ENCODE measurements at regions not wholly inside any gene's neighbourhood (a gene's known extent, or its start where the extent isn't known, plus 50 kb on each side); places are given as distances from the start of the nearest gene placed in this dataset.
"Not testable (repeated sequence)": the region's sequence is repeated elsewhere in the genome, so short reads cannot be mapped to it uniquely, and the experiment has no call there.

- DNase-seq (ENCODE audit: low read depth in 2 of 2, low spot score in 1 of 2) = no peak
Observed at GRCh38 chr12:91769736-91770135, 375.9 kb downstream of the BTG1 start.

- no peak for DNase-seq (ENCODE audit: low read depth in 2 of 2, low spot score in 1 of 2)
Observed at GRCh38 chr12:91767237-91767636, 378.4 kb downstream of the BTG1 start.

- DNase-seq (ENCODE audit: low read depth in 2 of 2, low spot score in 1 of 2) = no peak
Observed at GRCh38 chr12:91766454-91766853, 379.2 kb downstream of the BTG1 start.

- no peak for DNase-seq (ENCODE audit: low read depth in 2 of 2, low spot score in 1 of 2)
Observed at GRCh38 chr12:91763654-91764370, 381.8 kb downstream of the BTG1 start.

- no peak for DNase-seq (ENCODE audit: low read depth in 2 of 2, low spot score in 1 of 2)
Observed at GRCh38 chr12:91753649-91754048, 392.0 kb downstream of the BTG1 start.

GRCh38 chr12:91746976-91747375 lies 398.7 kb downstream of the BTG1 start:
- no peak for DNase-seq (ENCODE audit: low read depth in 2 of 2, low spot score in 1 of 2)

GRCh38 chr12:91744597-91744996 lies 401.0 kb downstream of the BTG1 start:
- no peak for DNase-seq (ENCODE audit: low read depth in 2 of 2, low spot score in 1 of 2)

- no peak for DNase-seq (ENCODE audit: low read depth in 2 of 2, low spot score in 1 of 2)
Observed at GRCh38 chr12:91743704-91744321, 401.8 kb downstream of the BTG1 start.

- no peak for DNase-seq (ENCODE audit: low read depth in 2 of 2, low spot score in 1 of 2)
Observed at GRCh38 chr12:91743280-91743679, 402.4 kb downstream of the BTG1 start.

GRCh38 chr12:91741932-91742331 lies 403.7 kb downstream of the BTG1 start:
- DNase-seq (ENCODE audit: low read depth in 2 of 2, low spot score in 1 of 2) = no peak

- not testable (repeated sequence) for DNase-seq (ENCODE audit: low read depth in 2 of 2, low spot score in 1 of 2)
Observed at GRCh38 chr12:91733846-91734245, 411.8 kb downstream of the BTG1 start.

GRCh38 chr12:91732086-91732485 lies 413.6 kb downstream of the BTG1 start:
- no peak for DNase-seq (ENCODE audit: low read depth in 2 of 2, low spot score in 1 of 2)

- no peak for DNase-seq (ENCODE audit: low read depth in 2 of 2, low spot score in 1 of 2)
Observed at GRCh38 chr12:91729543-91729942, 416.1 kb downstream of the BTG1 start.

- DNase-seq (ENCODE audit: low read depth in 2 of 2, low spot score in 1 of 2) = no peak
Observed at GRCh38 chr12:91723191-91723590, 422.5 kb downstream of the BTG1 start.

GRCh38 chr12:91722072-91722471 lies 423.6 kb downstream of the BTG1 start:
- DNase-seq (ENCODE audit: low read depth in 2 of 2, low spot score in 1 of 2) = no peak

- no peak for DNase-seq (ENCODE audit: low read depth in 2 of 2, low spot score in 1 of 2)
Observed at GRCh38 chr12:91721023-91721422, 424.6 kb downstream of the BTG1 start.

- no peak for DNase-seq (ENCODE audit: low read depth in 2 of 2, low spot score in 1 of 2)
Observed at GRCh38 chr12:91718326-91718725, 427.3 kb downstream of the BTG1 start.

- DNase-seq (ENCODE audit: low read depth in 2 of 2, low spot score in 1 of 2) = no peak
Observed at GRCh38 chr12:91717804-91718203, 427.8 kb downstream of the BTG1 start.

- DNase-seq (ENCODE audit: low read depth in 2 of 2, low spot score in 1 of 2) = not testable (repeated sequence)
Observed at GRCh38 chr12:91711925-91712324, 433.7 kb downstream of the BTG1 start.

GRCh38 chr12:91706466-91706865 lies 439.2 kb downstream of the BTG1 start:
- DNase-seq (ENCODE audit: low read depth in 2 of 2, low spot score in 1 of 2) = no peak

GRCh38 chr12:91704446-91704845 lies 441.2 kb downstream of the BTG1 start:
- DNase-seq (ENCODE audit: low read depth in 2 of 2, low spot score in 1 of 2) = no peak

GRCh38 chr12:91703491-91704283 lies 442.0 kb downstream of the BTG1 start:
- DNase-seq (ENCODE audit: low read depth in 2 of 2, low spot score in 1 of 2) = no peak
